ENCODE measurements at regions not wholly inside any gene's neighbourhood (a gene's known extent, or its start where the extent isn't known, plus 50 kb on each side); places are given as distances from the start of the nearest gene placed in this dataset.

DNA sequence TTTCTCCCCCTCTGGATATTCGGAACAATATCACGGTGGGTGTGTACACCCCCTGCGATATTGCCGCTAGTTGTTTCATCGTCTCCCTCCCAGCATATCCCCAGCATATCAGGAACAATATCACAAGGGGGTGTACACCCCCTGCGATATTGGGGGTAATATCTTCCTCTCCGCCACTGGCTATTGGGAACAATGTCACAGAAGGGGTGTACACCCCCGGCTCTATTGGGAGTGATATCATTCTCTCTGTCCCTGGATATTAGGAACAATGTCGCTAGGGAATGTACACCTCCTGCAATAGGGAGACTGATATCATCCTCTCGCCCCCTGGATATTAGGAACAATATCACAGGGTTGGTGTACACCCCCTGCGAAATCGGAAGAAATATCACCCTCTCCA, 1932.0 kb downstream of the SUCLG1 start:
- H3K36me3 ChIP-seq (ENCODE audit: insufficient read depth, low read length) = no peaks in the 10 kb centered on the region
- H3K4me3 ChIP-seq (ENCODE audit: low read depth, low read length) = no peak overlapping the region
- no peaks in the 10 kb centered on the region for H3K4me1 ChIP-seq (ENCODE audit: control insufficient read depth, insufficient read depth, low read length, unreplicated experiment)
- no peaks in the 10 kb centered on the region for H3K27me3 ChIP-seq (ENCODE audit: insufficient read depth, low read length)
- no peak overlapping the region for H3K27ac ChIP-seq (ENCODE audit: low read depth, low read length)
- H2AFZ ChIP-seq (ENCODE audit: low read length, unreplicated experiment) = no peak overlapping the region
- H3K79me2 ChIP-seq (ENCODE audit: control insufficient read depth, insufficient read depth, low read length, unreplicated experiment) = no peaks in the 10 kb centered on the region

DNA sequence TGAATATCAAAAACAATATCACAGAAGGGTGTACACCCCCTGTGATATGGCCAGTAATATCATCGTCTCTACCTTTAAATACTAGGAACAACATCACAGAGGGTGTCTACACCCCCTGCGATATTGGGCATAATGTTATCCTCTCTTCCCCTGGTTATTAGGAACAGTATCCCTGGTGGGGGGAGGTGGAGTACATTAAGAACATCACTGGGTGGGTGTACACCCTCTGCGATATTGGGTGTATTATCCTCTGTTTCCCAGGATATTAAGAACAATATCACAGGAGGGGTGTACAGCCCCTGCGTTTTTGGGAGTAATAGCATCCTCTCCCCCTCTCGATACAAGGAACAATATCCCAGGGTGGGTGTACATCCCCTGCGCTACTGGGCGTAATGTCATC, 1932.8 kb downstream of the SUCLG1 start:
- no peak overlapping the region for H2AFZ ChIP-seq (ENCODE audit: low read length, unreplicated experiment)
- no peaks in the 10 kb centered on the region for H3K79me2 ChIP-seq (ENCODE audit: control insufficient read depth, insufficient read depth, low read length, unreplicated experiment)
- H3K27me3 ChIP-seq (ENCODE audit: insufficient read depth, low read length) = no peaks in the 10 kb centered on the region
- no peak overlapping the region for H3K4me3 ChIP-seq (ENCODE audit: low read depth, low read length)
- no peaks in the 10 kb centered on the region for H3K4me1 ChIP-seq (ENCODE audit: control insufficient read depth, insufficient read depth, low read length, unreplicated experiment)
- no peaks in the 10 kb centered on the region for H3K36me3 ChIP-seq (ENCODE audit: insufficient read depth, low read length)
- H3K27ac ChIP-seq (ENCODE audit: low read depth, low read length) = no peak overlapping the region

- H3K27me3 ChIP-seq (ENCODE audit: insufficient read depth, low read length) = no peaks in the 10 kb centered on the region
- H3K4me3 ChIP-seq (ENCODE audit: low read depth, low read length) = no peak overlapping the region
- no peaks in the 10 kb centered on the region for H3K79me2 ChIP-seq (ENCODE audit: control insufficient read depth, insufficient read depth, low read length, unreplicated experiment)
- no peak overlapping the region for H3K27ac ChIP-seq (ENCODE audit: low read depth, low read length)
- H3K36me3 ChIP-seq (ENCODE audit: insufficient read depth, low read length) = no peaks in the 10 kb centered on the region
- no peak overlapping the region for H2AFZ ChIP-seq (ENCODE audit: low read length, unreplicated experiment)
- no peaks in the 10 kb centered on the region for H3K4me1 ChIP-seq (ENCODE audit: control insufficient read depth, insufficient read depth, low read length, unreplicated experiment)
These were observed 1933.3 kb downstream of the SUCLG1 start for GRCh38 chr2:82525744-82526143.

DNA sequence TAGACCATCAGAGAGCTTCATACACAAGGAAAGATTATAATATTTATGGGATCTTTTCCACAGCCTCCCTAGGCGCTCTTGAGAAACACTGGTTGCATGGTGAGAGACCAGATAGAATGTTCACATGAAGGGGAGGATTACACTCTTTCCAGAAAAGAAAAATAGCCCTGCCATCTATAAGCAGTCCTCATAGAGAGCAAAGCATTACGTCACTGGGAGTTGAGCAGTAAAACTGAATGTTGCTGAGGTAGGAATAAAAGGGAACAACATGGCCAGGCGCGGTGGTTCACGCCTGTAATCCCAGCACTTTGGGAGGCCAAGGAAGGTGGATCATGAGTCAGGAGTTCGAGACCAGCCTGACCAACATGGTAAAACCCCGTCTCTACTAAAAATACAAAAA, 1934.3 kb downstream of the SUCLG1 start:
- Histone ChIP-seq H3K4me3 (ENCODE audit: low read depth, low read length) (no peak overlapping the region), H2AFZ (ENCODE audit: low read length, unreplicated experiment) (no peak overlapping the region), H3K27ac (ENCODE audit: low read depth, low read length) (no peak overlapping the region), H3K36me3 (ENCODE audit: insufficient read depth, low read length) (no peaks in the 10 kb centered on the region), H3K4me1 (ENCODE audit: control insufficient read depth, insufficient read depth, low read length, unreplicated experiment) (no peaks in the 10 kb centered on the region), H3K79me2 (ENCODE audit: control insufficient read depth, insufficient read depth, low read length, unreplicated experiment) (no peaks in the 10 kb centered on the region), H3K27me3 (ENCODE audit: insufficient read depth, low read length) (no peaks in the 10 kb centered on the region)

GRCh38 chr2:82511894-82512293, 1947.2 kb downstream of the SUCLG1 start:
- Histone ChIP-seq H3K4me1 (ENCODE audit: control insufficient read depth, insufficient read depth, low read length, unreplicated experiment) (no peaks in the 10 kb centered on the region), H2AFZ (ENCODE audit: low read length, unreplicated experiment) (no peak overlapping the region), H3K27ac (ENCODE audit: low read depth, low read length) (no peak overlapping the region), H3K36me3 (ENCODE audit: insufficient read depth, low read length) (no peaks in the 10 kb centered on the region), H3K79me2 (ENCODE audit: control insufficient read depth, insufficient read depth, low read length, unreplicated experiment) (no peaks in the 10 kb centered on the region), H3K4me3 (ENCODE audit: low read depth, low read length) (no peak overlapping the region), H3K27me3 (ENCODE audit: insufficient read depth, low read length) (no peaks in the 10 kb centered on the region)

DNA sequence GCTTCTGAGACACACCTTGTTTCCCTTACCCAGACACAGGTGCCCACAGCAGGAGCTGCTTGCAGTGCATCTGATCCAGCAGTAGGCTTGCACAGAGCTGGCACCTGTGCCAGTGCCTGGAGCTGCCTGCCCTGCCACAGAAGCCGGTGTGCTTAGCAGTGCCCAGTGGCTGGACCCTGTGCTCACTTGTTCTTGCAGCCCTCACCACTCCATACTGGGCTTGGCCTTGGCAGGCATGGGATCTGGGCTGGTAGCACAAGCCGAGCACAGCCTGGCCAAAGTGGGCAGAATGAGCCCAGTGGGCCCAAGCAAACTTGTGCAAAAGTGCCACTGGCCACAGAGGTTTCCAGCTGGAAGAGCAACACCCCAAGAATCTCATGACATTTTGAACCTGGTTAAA, 1950.4 kb downstream of the SUCLG1 start:
- no peak overlapping the region for H3K27ac ChIP-seq (ENCODE audit: low read depth, low read length)
- no peaks in the 10 kb centered on the region for H3K36me3 ChIP-seq (ENCODE audit: insufficient read depth, low read length)

GRCh38 chr2:82507657-82508056, 1951.4 kb downstream of the SUCLG1 start:
- Histone ChIP-seq H3K36me3 (ENCODE audit: insufficient read depth, low read length) (no peaks in the 10 kb centered on the region), H3K27me3 (ENCODE audit: insufficient read depth, low read length) (no peaks in the 10 kb centered on the region), H3K4me1 (ENCODE audit: control insufficient read depth, insufficient read depth, low read length, unreplicated experiment) (no peaks in the 10 kb centered on the region), H3K4me3 (ENCODE audit: low read depth, low read length) (no peak overlapping the region), H2AFZ (ENCODE audit: low read length, unreplicated experiment) (no peak overlapping the region), H3K27ac (ENCODE audit: low read depth, low read length) (no peak overlapping the region), H3K79me2 (ENCODE audit: control insufficient read depth, insufficient read depth, low read length, unreplicated experiment) (no peaks in the 10 kb centered on the region)

More for the DNA sequence above, 1950.4 kb downstream of the SUCLG1 start:
- H3K79me2 ChIP-seq (ENCODE audit: control insufficient read depth, insufficient read depth, low read length, unreplicated experiment) = no peaks in the 10 kb centered on the region
- H3K27me3 ChIP-seq (ENCODE audit: insufficient read depth, low read length) = no peaks in the 10 kb centered on the region
- H3K4me3 ChIP-seq (ENCODE audit: low read depth, low read length) = no peak overlapping the region
- H3K4me1 ChIP-seq (ENCODE audit: control insufficient read depth, insufficient read depth, low read length, unreplicated experiment) = no peaks in the 10 kb centered on the region
- H2AFZ ChIP-seq (ENCODE audit: low read length, unreplicated experiment) = no peak overlapping the region

DNA sequence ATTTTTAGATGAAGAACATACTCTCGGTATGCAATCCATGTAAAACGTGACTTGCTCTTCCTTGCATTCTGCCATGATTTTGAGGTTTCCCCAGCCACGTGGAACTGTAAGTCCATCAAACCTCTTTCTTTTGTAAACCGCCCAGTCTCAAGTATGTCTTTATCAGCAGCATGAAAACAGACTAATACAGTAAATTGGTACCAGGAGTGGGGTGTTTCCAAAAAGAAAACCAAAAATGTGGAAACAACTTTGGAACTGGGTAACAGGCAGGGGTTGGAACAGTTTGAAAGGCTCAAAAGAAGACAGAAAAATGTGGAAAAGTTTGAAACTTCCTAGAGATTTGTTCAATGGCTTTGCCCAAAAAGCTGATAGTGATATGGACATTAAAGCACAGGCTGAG, 1957.9 kb downstream of the SUCLG1 start:
- H3K4me1 ChIP-seq (ENCODE audit: control insufficient read depth, insufficient read depth, low read length, unreplicated experiment) = no peaks in the 10 kb centered on the region
- H3K36me3 ChIP-seq (ENCODE audit: insufficient read depth, low read length) = no peaks in the 10 kb centered on the region
- no peak overlapping the region for H3K27ac ChIP-seq (ENCODE audit: low read depth, low read length)
- H3K4me3 ChIP-seq (ENCODE audit: low read depth, low read length) = no peak overlapping the region
- no peaks in the 10 kb centered on the region for H3K79me2 ChIP-seq (ENCODE audit: control insufficient read depth, insufficient read depth, low read length, unreplicated experiment)
- no peak overlapping the region for H2AFZ ChIP-seq (ENCODE audit: low read length, unreplicated experiment)
- no peaks in the 10 kb centered on the region for H3K27me3 ChIP-seq (ENCODE audit: insufficient read depth, low read length)

- Histone ChIP-seq H2AFZ (ENCODE audit: low read length, unreplicated experiment) (no peak overlapping the region), H3K4me1 (ENCODE audit: control insufficient read depth, insufficient read depth, low read length, unreplicated experiment) (no peaks in the 10 kb centered on the region), H3K27me3 (ENCODE audit: insufficient read depth, low read length) (no peaks in the 10 kb centered on the region), H3K79me2 (ENCODE audit: control insufficient read depth, insufficient read depth, low read length, unreplicated experiment) (no peaks in the 10 kb centered on the region), H3K27ac (ENCODE audit: low read depth, low read length) (no peak overlapping the region), H3K4me3 (ENCODE audit: low read depth, low read length) (no peak overlapping the region), H3K36me3 (ENCODE audit: insufficient read depth, low read length) (no peaks in the 10 kb centered on the region)
These were observed 1960.2 kb downstream of the SUCLG1 start for GRCh38 chr2:82498777-82499443.

GRCh38 chr2:82494739-82495138, 1964.3 kb downstream of the SUCLG1 start:
- no peaks in the 10 kb centered on the region for H3K27me3 ChIP-seq (ENCODE audit: insufficient read depth, low read length)
- no peaks in the 10 kb centered on the region for H3K79me2 ChIP-seq (ENCODE audit: control insufficient read depth, insufficient read depth, low read length, unreplicated experiment)
- H2AFZ ChIP-seq (ENCODE audit: low read length, unreplicated experiment) = no peak overlapping the region

GRCh38 chr2:82491591-82491990, 1967.5 kb downstream of the SUCLG1 start:
- Histone ChIP-seq H3K4me1 (ENCODE audit: control insufficient read depth, insufficient read depth, low read length, unreplicated experiment) (no peaks in the 10 kb centered on the region), H2AFZ (ENCODE audit: low read length, unreplicated experiment) (no peak overlapping the region), H3K4me3 (ENCODE audit: low read depth, low read length) (no peak overlapping the region), H3K36me3 (ENCODE audit: insufficient read depth, low read length) (no peaks in the 10 kb centered on the region), H3K27me3 (ENCODE audit: insufficient read depth, low read length) (no peaks in the 10 kb centered on the region), H3K27ac (ENCODE audit: low read depth, low read length) (no peak overlapping the region), H3K79me2 (ENCODE audit: control insufficient read depth, insufficient read depth, low read length, unreplicated experiment) (no peaks in the 10 kb centered on the region)

More at GRCh38 chr2:82494739-82495138, 1964.3 kb downstream of the SUCLG1 start:
- Histone ChIP-seq H3K4me3 (ENCODE audit: low read depth, low read length) (no peak overlapping the region), H3K27ac (ENCODE audit: low read depth, low read length) (no peak overlapping the region), H3K36me3 (ENCODE audit: insufficient read depth, low read length) (no peaks in the 10 kb centered on the region), H3K4me1 (ENCODE audit: control insufficient read depth, insufficient read depth, low read length, unreplicated experiment) (no peaks in the 10 kb centered on the region)
